Chondrocyte (in vitro differentiated cells): ENCODE measurements at regions not wholly inside any gene's neighbourhood (a gene's known extent, or its start where the extent isn't known, plus 50 kb on each side); places are given as distances from the start of the nearest gene placed in this dataset.

ENCODE experiments used
- DNase-seq: peaks from one replicate; pipeline ENCODE4 v3.0.0; 2021; ENCODE audit warnings: mixed read lengths, low spot score
- H3K27ac Mint-ChIP-seq: one replicate; pipeline ENCODE4 v1.8.0; 2021; ENCODE audit warnings: mild to moderate bottlenecking, moderate library complexity, mixed read lengths; ENCODE audit not compliant: unreplicated experiment
- H3K27me3 Mint-ChIP-seq: 2 replicates; pipeline ENCODE4 v1.8.0; 2021; ENCODE audit warnings: low read depth, mixed read lengths
- H3K36me3 Mint-ChIP-seq: 2 replicates; pipeline ENCODE4 v1.8.0; 2021; ENCODE audit warnings: low read depth, mixed read lengths
- H3K4me1 Mint-ChIP-seq: 2 replicates; pipeline ENCODE4 v1.8.0; 2021; ENCODE audit warnings: low read depth, mild to moderate bottlenecking, mixed read lengths
- H3K4me3 Mint-ChIP-seq: one replicate; pipeline ENCODE4 v1.8.0; 2021; ENCODE audit warnings: mild to moderate bottlenecking, moderate library complexity, mixed read lengths; ENCODE audit not compliant: unreplicated experiment
- H3K9me3 Mint-ChIP-seq: 2 replicates; pipeline ENCODE4 v1.8.0; 2021; ENCODE audit warnings: low read depth, mixed read lengths
- TF ChIP-seq, protein P1 (sequence below): fragments of 200-600 bp; sonication (generic); IDR thresholded peaks from 2 replicates; pipeline ENCODE4 v1.5.0; 2021; ENCODE audit warnings: antibody characterized with exemption, mild to moderate bottlenecking, moderate library complexity

DNA sequence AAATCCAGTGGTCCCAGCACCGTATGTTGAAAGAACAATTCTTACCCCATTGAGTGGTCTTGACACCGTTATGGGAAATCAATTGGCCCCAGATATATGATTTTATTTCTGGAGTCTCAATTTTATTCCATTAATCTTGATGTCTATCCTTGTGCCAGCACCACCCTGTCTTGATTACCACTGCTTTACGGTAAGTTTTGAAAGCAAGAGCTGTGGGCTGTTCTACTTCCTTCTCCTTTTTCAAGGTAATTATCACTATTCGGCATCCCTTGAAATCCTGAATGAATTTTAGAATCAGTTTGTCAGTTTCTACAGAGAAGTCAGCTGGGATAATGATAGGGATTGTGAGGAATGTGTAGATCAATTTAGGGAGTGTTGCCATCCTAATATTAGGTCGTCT, 160.8 kb upstream of the SFSWAP start:
- H3K9me3 Mint-ChIP-seq, result peaks cover 3% of the 10 kb centered on the region
- peaks cover 5% of the 10 kb centered on the region for H3K27me3 Mint-ChIP-seq
- no peak overlapping the region for H3K4me3 Mint-ChIP-seq
- TF ChIP-seq, protein P1, sequence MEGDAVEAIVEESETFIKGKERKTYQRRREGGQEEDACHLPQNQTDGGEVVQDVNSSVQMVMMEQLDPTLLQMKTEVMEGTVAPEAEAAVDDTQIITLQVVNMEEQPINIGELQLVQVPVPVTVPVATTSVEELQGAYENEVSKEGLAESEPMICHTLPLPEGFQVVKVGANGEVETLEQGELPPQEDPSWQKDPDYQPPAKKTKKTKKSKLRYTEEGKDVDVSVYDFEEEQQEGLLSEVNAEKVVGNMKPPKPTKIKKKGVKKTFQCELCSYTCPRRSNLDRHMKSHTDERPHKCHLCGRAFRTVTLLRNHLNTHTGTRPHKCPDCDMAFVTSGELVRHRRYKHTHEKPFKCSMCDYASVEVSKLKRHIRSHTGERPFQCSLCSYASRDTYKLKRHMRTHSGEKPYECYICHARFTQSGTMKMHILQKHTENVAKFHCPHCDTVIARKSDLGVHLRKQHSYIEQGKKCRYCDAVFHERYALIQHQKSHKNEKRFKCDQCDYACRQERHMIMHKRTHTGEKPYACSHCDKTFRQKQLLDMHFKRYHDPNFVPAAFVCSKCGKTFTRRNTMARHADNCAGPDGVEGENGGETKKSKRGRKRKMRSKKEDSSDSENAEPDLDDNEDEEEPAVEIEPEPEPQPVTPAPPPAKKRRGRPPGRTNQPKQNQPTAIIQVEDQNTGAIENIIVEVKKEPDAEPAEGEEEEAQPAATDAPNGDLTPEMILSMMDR, result no peak
- no peak for DNase-seq
- no peaks in the 10 kb centered on the region for H3K4me1 Mint-ChIP-seq
- H3K36me3 Mint-ChIP-seq, result no peaks in the 10 kb centered on the region
- H3K27ac Mint-ChIP-seq, result no peak overlapping the region

DNA sequence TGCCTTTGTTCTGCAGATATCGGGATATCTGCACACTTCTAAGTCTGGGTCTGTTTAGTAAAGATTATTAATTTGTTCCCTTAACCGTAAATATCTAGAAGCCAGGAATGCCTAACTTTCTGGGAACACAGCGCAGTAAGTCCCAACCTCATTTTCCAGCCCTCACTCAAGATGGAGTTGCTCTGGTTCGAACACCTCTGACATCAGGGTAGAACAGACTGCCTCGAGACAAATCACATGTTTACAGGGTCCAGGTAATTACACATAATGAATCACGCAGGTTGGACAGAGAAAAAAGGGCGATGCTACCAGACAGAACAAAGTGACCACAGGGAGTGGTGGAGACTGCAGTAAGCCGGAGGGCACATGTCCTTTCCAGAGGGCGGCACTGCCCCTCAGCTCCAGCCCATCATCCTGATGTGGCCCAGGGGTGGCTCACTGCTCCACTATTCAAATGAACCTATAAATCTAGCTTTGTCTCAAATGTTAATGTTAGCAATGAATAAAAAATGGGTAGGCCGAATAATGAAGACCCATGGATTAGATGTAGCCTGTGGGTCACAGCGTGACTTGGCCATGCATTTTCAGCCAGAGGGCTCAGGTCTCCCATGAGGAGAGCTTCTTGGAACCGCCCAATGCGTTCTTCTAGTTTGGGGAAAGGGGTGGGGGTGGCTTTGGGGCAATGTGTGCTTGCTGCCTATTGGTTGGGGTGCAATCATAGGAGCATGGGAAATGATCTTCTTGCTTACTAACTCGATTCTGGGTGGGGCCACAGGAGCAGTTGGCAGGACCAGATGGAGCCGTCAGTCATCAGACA, 159.0 kb upstream of the SFSWAP start:
- no peak for DNase-seq
- Mint-ChIP-seq H3K4me1 (no peaks in the 10 kb centered on the region), H3K36me3 (no peaks in the 10 kb centered on the region), H3K9me3 (peaks cover 3% of the 10 kb centered on the region), H3K27ac (no peak overlapping the region), H3K27me3 (peaks cover 2% of the 10 kb centered on the region), H3K4me3 (no peak overlapping the region)
- TF ChIP-seq, protein P1, result no peak

DNA sequence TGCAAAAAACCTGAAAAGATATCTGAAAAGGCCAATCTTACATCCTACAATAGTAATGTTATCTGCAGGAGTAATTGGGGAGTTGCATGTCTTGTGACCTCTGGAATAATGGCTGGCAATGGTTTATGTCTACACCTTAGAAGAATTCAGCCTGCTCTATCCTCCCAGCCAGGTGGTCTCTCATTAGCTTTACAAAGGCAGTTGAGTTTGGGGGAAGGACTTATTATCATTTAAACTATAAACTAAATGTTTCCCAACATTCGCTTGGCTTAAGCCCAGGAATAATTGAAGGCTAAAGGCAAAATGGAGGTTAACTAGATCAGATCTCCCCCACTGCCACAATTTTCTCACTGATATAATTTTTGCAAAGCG, 158.4 kb upstream of the SFSWAP start:
- no peaks in the 10 kb centered on the region for H3K36me3 Mint-ChIP-seq
- no peaks in the 10 kb centered on the region for H3K4me1 Mint-ChIP-seq
- no peak for DNase-seq
- peaks cover 3% of the 10 kb centered on the region for H3K9me3 Mint-ChIP-seq
- H3K4me3 Mint-ChIP-seq, result no peak overlapping the region
- H3K27me3 Mint-ChIP-seq, result peaks cover 7% of the 10 kb centered on the region
- no peak overlapping the region for H3K27ac Mint-ChIP-seq
- TF ChIP-seq, protein P1, result no peak

DNA sequence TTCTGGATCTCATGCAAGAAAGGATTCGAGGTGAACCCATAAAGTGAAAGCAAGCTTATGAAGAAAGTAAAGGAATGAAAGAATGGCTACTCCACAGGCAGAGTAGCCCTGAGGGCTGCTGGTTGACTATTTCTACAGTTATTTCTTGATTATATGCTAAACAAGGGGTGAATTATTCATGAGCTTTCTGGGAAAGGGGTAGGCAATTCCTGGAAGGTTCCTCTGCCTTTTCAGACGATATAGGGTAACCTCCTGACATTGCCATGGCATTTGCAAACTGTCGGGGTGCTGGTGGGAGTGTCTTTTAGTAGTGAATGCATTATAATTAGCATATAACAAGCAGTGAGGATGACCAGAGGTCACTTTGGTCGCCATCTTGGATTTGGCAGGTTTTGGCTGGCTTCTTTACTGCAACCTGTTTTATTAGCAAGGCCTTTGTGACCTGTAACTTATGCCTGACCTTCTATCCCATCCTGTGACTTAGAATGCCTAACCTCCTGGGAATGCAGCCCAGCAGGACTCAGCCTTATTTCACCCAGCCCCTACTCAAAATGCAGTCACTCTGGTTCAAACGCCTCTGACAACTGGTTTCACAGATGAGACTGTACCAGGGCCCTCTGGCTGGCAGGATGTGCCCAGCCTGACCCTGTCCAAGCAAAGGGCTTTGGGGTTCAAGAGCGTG, 157.7 kb upstream of the SFSWAP start:
- Mint-ChIP-seq H3K4me1 (no peaks in the 10 kb centered on the region), H3K36me3 (no peaks in the 10 kb centered on the region), H3K27ac (no peak overlapping the region), H3K4me3 (no peak overlapping the region), H3K9me3 (peaks cover 3% of the 10 kb centered on the region), H3K27me3 (peaks cover 7% of the 10 kb centered on the region)
- TF ChIP-seq, protein P1, result no peak
- DNase-seq, result no peak

DNA sequence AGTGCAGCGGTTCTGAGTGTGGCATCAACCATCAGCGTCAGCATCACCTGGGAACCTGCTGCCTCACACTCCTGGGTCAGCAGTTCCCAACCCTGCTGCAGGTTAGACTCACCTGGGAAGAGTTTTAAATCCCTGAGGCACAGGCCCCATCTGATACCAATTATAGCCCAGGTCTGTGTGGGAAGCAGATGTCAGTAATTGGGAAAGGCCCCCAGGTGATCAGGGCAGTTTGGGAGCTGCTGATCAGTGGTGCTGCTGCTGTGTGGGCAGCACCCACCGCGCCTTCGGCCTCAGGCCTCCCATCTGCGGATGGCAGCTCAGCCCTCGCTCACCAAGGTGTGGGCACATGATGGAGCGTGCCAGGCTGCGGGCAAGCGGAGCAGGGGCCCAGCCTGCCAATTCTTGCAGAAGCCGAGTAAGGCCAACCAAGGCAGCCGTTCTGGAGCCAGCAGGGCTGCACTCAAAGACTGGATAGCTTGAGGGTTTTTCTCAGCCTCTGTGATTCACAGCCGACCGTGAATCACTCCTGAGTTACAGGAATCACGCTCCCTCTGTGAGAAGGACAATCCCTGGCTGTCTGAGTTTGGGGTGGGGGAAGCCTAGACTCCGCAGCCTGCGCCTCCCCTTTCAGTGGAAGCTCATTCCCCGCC, 155.6 kb upstream of the SFSWAP start:
- TF ChIP-seq, protein P1, result no peak
- Mint-ChIP-seq H3K36me3 (no peaks in the 10 kb centered on the region), H3K4me3 (no peak overlapping the region), H3K27ac (no peak overlapping the region), H3K4me1 (no peaks in the 10 kb centered on the region), H3K9me3 (peaks cover 3% of the 10 kb centered on the region), H3K27me3 (peaks cover 7% of the 10 kb centered on the region)
- no peak for DNase-seq
